DMS53 (cell line): ENCODE measurements at regions not wholly inside any gene's neighbourhood (a gene's known extent, or its start where the extent isn't known, plus 50 kb on each side); places are given as distances from the start of the nearest gene placed in this dataset.

ENCODE experiments used
- DNase-seq: peaks from one replicate; lab custom pipeline; 2025; lab: John Stamatoyannopoulos, UW

DNA sequence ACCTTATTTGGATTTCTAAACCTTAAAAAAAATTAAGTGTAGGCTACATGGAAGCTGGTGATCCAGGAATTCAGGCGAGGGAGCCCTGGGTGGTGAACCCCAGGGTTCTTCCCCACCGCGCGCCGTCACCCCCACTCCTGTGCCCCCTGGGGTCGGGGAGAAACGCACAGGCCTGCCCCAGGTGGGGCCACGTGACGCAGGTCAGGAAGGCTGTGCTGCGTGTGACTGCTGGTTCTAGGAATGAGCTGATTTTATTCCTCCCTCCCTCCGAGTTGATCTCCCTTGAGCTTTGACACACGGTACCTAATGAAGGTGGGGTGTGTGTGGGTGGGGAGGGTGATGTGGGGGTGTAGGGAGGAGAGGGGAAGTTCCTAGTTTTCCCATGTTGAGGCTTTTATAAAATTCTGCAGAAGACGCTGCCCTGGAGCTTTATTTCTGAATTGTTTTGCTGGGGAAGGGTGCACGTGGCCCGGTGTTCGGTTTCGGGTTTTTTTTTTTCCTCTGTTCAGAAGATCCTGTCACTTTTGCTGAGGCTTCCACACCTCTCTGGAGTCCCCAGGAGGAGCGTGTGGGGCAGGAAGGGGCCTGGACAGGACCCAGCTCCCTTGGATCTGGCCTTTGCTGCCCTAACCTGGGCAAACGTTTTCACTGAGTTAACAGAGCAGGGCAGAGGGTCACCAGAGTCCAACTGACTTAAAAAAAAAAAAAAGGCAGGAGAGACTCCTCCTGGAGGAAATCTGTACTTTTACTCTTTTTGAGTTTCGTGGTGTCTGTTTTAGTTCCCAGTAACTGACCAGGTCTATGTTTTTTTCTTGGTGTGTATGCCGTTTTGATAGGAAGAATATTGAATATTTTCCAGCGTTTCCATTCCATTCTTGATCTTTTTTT lies 55.8 kb upstream of the GSE1 start:
- peak; percentile 63 for DNase-seq

DNA sequence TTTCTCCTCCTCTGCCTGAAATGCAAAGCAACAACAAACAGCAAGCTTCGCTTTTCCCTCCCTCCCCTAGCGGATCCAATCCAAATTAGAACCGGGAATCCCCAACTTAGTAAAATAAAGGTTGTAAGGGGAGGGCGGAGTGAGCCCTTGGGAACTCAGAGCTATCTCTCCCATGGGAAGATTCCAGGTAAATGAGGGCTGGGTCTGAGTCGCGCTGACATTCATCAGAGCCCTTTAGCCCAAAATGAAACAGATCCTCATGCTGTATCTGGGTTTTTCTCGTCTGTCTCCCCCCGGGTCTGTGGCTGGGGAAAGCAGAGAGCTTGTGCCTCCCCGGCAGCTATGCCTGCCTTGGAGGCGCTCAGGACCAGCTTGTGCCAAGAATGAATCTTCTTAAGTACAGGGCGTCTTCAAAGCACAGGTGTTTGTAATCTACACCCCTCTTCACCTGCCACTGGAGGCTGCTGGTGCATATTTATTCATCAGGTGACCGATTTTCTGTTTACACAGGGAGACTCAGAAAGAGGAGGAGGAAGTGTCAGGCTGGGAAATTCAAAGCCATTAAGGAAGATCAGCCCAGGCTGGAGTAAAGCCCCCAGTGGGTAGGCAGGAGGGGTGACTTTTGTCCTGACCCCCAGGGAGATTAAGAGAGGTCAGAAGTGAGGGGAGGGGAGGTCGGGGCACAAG lies 55.0 kb upstream of the GSE1 start:
- peak; percentile 91 for DNase-seq

DNA sequence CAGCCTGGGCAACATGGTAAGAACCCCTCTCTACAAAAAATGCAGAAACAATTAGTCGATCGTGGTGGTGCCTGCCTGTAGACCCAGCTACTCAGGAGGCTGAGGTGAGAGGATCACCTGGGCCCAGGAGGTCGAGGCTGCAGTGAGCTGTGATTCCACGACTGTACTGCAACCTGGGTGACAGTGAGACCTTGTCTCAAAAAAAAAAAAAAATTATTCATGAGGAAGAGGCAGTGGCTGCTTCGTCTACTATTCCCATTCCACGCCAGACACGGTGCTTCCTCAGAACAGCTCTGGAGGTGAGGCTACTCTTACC lies 52.2 kb upstream of the GSE1 start:
- no peak for DNase-seq

DNA sequence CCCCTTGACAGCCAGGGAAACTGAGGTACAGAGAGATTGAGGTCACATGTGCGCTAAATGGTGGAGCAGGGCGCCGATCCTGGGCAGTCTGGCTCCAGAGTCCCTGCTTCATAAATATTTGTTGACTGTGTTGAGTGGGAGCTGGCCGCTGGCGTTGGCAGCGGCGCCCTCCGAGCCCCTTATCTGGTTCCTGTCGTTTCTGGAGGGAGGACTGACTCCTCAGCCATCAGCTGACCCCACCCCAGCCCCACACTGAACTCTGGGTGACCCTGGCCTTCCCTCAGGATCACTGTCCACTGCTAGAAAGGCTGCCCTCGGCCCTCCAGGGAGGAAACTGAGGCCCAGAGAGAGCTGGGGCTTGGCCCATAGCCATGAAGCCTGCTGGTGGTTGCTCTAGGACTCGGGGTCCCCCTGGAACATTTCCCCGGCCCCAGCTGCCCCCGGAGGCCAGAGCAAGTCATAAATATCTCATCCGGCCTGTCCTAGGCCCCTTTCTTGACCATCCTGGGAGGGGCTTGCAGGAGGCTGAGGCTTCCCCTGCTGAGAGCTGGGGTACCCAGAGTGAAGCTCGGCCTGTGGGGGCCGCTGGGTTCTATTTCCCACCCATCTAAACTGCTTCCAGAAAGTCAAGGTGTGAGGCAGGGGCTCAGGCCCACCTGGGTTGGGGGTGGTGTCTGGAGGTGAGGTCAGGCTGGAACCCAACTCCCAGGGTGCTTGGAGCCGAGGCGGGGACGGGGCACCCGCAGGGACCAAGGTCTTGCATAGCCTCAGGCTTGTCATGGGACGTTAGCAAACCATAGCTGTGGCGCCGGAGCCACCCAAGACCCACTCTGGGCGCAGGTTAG lies 51.7 kb upstream of the GSE1 start:
- no peak for DNase-seq

DNA sequence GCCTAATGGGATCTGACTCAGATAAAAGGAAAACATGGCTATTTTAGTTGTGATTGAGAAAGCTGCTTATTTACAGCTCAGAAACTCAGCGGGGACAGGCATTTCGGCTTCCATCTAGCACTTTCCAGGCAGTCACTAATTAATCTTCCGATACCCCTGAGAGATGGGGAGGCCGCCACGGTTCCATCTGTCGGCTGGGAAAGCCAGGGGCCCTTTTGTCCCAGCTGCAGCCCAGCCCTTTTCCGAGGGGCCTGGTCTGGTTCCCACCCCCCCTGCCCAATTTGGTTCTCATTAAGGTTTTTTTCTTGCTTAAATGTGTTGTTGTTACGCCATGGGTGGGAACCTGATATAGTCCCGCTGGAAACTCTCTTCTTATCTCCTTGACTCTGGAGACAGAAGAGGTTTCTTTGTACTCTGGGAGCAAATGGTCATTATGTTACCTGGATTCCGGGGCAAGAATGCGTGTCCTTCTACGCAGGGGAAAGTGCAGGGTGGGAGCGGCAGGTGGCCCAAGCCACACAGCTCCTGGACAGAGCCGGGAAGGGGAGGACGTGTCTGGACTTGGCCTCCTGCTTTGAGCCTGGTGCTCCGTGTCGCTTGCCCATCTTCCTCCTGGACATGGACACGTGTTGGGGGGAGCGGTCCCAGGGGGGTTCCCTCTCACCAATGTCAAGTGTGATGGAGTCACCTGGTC lies 50.9 kb upstream of the GSE1 start:
- DNase-seq: no peak

DNA sequence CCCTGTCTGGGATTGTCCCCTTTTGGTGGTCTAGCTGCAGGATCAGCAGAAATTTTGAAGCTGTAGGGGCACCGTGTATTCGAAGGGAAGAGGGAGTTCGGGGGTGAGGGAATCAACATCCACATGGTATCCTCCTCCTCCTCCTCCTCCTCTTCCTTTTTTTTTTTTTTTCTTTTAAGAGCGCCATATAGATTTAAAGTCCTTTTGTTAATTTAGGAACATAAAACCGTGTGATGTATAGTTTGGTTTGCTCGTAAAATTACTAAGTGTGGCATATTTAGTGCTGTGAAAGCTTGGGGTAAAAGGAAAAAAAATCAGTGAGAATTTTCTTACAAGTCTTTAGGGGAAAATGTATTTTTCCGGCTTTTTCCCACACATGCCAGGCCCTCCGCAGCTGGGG lies 50.1 kb upstream of the GSE1 start:
- DNase-seq: no peak
